ENCODE measurements at regions not wholly inside any gene's neighbourhood (a gene's known extent, or its start where the extent isn't known, plus 50 kb on each side); places are given as distances from the start of the nearest gene placed in this dataset.
"Not testable (repeated sequence)": the region's sequence is repeated elsewhere in the genome, so short reads cannot be mapped to it uniquely, and the experiment has no call there.

DNA sequence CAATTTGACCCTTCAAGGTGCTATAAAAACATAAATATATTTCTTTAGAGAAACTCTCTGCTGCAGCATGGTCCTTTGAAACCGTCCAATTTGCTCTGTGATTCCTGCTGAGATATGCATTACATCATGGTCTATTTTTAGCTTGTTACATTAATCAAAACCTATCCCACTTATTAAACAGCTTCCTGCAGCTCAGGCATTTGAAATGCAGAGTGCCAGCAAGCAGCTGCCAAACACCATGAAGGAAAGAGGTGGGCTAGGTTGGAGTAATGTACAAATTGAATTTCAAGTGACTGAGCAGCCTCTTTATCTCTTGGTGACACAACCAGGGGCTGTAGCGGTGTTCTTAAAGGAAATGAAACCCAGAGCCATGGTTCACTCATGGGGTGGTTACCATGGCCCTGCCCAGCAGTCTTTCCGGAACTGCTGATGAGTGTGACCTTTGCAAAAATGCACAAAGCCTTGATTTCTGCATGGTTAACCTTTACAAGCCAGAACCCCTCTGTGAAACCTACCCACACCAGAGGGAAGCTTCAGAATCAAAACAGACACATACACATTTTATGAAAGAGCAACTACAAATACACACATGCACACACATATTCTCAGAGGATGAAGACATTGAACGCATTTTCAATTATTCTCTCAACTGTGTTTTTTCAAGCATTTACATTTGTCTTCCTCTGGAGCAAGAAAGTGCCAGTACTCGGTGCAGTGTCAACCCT is 155.8 kb upstream of the ZNF608 start:
- no peak for DNase-seq

DNA sequence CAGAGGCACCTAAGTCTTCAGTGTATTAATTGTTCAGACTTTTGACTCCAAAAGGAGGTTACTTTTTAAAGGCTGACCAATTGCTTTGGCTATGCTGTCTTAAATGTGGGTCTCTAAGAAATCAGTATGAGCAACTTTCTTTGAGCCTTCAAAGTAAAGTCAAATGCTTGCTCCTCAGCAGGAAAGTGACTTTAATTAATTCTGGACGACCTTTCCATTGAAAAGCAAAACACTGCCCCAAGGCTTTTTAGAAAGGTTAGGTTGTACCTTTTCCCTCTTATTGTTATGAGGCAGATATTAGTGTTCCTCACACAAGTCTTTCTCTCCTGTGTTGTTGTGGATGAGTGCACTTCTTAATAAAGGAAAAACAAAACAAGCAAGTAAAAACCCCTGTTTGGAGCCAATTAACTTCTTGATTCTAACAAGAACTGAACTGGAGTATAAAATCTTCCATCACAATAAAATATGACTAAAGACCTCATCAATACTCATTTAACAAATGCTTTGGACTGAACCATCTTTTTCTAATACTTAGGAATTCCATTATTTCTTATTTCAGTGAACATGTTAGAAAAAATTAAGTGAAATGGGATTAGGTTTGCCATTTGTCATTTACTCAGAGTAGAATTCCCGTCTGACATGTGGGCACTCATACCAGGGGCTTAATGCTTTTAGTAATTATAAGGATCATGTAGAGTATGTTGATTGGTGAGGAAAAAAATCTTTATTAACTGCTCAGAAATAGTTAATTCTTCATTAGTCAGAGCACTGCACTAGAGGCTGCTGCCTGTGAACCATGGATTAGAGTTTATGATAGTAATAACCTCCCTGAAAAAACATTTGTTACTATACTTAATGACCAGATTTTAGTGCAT is 159.1 kb upstream of the ZNF608 start:
- DNase-seq: no peak

DNA sequence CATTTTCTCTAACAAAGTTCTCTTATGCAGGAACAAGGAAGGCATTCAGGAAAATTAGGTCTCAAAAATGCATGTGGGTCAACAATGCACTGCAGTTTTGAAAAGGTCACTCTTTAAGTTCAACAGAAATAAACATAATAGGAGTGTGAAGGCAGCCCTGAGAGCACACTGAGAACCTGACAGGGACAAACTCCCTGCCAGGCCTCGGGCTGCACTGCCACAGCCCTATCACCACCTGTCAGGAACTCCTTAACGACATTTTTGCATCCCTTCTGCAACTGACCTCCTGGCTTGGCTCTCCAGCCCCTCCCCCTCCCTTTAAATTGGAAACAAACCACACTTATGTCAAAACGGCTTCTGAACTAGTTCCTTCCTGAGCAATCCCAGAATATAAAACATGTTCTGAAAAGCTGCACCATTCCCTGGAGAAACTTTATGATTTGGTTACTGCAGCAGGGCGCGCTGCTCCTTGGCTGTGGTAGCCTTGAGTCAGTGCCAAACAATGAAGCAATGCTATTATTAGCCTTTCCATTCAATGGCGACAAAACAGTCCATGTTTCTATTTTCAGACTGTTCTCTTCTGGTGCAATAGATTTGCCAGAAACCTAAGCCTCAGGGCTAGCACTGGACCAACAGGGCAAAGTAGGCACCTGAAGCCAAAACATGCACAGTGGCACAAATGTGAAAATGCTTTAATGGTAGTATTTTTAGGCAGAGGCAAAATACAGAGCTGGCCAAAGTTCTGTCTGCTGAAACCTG is 160.1 kb upstream of the ZNF608 start:
- no peak for DNase-seq

DNA sequence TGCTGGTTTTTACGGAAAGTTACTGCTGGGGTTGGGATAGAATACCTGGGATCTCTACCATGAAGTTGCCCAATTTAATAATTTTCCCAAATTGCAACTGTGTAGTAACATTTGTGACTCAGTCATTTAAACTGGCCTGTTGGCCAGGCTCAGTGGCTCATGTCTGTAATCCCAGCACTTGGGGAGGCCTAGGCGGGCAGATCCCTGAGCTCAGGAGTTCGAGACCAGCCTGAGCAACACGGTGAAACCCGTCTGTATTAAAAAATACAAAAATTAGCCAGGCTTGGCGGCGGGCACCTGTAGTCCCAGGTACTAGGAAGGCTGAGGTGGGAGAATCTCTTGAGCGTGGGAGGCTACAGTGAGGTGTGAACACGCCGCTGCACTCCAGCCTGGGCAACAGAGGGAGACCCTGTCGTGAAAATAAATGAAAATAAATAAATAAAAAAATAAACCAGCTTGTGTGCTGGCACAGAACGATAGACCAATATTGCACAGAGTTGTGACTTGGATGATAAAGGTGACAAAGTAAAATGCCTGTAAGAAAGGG is 160.7 kb upstream of the ZNF608 start:
- no peak for DNase-seq

DNA sequence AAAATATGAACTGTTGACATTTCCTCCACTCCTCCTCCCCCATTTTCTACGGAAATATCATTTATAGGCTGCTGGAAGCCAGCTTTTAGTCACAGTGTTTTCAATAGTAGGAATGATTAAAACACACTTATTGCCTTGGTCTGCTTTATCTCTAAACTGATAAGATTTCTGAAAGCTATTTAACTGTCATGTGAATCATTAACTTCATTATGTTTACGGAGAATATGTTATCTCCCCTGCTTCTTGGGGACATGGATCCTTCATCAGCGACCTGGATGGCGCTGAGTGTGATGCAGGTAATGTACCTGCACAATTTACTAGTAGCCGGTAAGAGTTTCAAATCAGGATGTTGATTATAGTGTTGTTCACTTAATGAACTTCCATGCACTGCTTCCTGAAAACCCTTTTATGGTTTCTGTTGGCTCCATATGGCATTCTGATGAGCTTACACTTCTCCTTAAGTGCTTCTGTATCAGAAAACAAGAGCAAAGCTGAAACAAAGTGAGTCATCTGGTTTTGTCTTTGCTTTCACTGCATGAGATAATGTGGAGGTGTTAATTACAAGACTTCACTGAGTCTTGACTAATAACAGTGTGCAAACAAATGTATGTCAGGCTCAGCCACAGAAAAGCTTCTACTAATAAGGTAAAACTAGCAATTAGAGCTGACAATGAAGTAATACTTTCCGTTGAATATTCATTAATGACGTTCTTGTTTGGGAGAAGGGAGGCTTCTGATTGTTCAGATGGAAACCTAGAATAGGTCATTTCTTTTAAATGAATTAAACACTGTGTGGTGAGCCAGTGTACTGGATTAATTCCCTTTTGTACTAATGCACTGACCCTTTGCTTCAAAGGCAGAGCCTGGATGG is 162.4 kb upstream of the ZNF608 start:
- no peak for DNase-seq

DNA sequence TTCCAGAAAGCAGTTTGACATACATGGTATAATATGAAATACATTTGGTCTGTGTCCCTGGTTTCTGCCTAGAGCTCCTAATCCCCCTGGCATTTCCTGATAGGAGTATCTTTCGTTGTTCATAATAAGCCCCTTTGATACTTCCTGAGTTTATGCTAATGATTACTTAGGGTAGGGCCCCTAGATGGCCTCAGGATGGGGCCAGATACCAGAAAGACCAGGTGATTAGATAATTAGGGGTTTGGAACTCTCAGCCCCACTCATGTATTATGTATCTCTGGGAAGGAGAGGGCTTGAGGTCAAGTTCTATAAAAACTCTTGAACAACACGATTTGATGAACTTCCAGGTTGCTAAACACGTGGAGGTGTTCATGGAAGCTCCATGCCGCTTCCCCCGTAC is 163.3 kb upstream of the ZNF608 start:
- no peak for DNase-seq

DNA sequence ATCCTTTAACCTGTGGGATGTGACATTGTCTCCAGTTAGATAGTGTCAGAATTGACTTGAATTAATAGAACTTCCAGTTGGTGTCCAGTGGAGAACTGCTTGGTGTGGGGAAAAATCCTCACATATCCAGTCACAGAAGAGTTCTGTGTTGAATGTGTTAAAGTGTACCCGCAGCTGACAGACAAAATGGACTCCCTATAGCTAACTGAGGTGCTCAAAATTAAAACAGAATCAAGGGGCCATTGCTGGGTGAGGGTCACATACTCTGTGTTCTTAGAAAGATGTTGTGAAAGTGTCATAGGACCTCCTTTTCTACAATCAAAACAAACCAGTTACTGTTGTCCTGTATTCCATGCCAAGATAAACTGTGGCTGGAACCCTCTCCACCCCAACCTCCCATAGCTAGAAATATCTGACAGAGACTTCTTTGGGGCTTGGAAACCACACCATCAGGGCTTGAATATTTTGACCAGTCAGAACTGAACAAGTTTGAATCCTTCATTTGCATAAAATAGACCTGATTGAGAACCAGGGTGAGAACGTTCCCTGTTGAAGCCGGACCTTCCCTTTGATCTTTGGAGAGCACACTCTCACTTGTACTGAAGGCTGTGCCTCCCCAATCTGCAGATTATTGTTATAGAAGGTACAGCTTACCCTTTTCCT is 164.0 kb upstream of the ZNF608 start:
- no peak for DNase-seq

DNA sequence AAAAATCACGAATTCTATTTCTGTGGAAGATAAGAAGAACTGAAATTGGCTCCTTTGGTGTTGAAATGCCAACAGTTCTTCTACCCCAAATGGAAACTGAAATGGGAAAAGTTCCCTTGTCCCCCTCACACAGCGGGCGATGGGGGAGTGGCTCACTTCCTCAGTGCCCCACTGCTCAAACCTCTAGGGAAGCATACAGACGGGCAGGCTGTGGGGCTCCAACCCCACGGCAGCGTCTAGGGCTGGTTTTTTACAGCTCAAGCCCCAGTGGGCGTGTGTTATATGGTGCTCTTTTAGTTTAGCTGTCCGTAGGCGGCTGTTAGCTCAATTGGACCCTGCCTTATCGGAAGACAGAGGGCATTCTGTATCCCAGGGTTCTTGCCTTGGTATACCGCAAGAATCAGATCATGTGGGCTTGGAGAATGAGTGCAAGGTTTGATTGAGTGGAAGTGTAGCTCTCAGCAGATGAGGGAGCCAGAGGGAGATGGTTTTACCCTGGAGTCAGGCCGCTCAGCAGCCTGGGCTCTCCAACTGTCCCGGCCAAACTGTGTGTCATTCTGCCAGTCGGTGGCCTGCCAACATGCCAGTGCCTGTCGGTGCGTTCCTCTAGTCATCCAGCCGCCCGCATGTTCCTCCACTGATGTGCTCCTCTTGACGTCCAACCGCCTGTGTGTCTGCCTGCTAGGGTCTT is 166.3 kb upstream of the ZNF608 start:
- DNase-seq: no peak

DNA sequence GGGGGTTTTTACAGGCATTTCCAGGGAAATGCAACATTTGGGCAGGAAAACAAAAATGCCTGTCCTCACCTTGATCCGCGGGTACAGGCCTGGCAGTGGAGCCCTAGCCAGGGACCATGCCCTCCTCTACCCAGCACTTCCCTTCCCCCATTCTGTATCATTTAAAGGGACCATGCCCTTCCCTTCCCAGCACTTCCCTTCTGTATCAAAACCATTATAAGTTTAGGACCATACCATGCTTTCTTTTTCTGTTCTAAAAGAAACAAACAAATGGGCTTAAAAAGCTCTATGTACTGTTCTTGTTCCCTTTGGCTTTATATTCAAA is 166.9 kb upstream of the ZNF608 start:
- no peak for DNase-seq

DNA sequence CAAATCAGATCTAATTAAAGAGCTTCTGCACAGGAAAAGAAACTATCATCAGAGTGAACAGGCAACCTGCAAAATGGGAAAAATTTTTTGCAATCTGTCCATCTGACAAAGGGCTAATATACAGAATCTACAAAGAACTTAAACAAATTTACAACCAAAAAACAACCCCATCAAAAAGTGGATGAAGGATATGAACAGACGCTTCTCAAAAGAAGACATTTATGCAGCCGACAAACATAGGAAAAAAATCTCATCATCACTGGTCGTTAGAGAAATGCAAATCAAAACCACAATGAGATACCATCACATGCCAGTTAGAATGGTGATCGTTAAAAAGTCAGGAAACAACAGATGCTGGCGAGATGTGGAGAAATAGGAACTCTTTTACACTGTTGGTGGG is 169.9 kb upstream of the ZNF608 start:
- DNase-seq: not testable (repeated sequence)

DNA sequence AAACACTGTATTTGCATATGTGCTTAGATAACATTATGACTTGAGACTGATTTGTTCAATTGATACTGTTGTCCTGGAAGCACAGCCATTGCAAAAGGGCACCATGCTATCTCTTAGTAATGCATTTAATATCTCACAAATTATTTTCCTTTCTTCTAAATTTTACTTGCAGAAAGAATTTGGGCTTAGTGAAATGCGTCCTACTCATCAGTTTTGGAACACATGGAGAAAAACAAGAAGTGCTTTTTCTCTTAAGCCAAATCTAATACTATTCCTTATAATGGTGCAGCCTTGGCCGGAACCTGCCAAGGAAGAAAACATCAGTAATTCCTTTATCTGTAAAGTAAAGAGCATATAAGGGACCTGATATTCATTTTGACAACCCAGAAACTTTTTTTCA is 172.2 kb upstream of the ZNF608 start:
- DNase-seq: no peak

DNA sequence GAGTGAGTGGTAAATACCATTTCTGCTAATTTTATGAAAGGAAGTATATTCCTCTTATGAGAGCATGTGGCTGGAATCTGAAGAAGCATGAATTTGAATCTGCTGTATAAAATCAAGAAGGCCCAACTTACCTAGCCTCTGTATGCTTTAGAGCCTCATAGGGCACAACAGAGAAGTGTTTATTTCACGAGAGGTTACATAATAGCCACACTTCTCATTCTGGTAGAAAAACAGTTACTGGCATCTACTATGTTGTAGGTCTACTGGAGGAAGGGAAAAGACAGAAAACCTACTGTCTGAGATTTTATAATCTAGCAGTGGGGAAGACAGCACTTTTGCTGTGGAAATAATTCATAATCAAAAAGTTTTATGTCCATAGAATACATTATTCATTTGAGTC is 172.6 kb upstream of the ZNF608 start:
- no peak for DNase-seq

DNA sequence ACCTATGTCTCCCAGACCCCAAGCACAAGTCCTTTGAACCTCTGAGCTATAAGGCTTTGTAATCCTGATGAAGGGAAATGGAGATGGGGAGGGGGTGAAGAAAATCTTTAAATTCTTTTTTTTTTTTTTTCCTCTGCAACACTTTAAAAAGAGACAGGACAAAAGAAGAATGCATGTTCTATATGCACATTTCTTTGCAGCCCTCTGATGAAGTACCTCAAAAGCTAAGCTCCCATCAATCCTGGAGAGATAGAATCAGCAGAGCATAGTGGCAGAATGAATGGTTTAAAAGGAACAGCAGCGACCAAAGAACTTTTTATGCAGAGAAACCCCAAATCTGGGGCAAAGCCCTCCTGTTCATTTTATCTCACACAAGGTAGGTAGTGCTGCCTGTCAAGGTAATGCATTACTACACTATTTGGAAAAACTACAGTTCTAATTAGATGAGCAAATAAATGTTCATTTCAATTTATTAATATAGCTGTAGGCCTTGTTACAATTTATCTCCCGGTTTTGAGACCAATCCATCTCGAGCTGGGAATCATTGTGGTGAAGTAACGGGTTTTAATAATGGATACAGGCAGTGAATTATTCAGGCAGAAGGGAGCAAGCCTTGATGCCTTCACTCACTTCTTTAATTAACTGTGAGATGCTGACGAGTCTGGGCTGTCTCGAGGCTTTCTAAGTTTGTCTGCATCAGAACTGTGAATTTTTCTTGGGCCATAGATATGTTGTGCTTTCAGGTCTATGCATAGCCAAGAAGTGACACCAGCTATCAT is 173.5 kb upstream of the ZNF608 start:
- DNase-seq: no peak

DNA sequence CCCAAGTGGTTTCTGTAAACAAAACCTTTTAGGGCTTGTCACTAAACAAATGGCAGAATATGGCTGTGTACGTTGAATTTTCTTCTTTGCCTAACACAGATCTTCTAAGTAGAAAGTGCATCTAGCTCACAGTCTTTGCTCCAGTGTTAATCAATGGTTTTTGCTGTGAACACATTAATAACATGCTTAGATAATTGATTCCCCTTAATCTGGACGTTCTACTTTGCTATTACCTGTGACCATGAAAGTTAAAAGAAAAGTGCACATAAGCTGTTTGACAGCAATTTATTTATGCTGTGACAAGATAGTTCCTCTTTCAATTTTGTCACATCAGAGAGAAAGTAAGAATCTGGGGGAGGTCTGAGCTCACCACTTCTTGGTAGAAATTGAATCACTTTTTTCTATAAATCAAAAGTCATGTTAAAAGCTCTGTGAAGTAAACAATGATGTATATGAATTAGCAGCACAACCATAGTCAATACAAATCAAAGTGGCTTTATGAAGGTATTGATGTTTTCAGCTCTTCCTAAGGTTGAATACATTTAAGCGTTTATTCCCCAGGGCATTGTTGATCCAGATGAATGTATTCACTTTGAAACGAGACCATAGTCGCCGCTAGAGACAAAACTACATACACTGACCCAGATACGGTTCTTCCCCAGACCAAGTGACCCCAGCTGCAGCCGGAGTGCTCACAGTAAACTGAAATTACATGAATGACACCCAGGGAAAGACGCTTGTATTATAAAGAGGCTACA is 174.6 kb upstream of the ZNF608 start:
- DNase-seq: no peak

DNA sequence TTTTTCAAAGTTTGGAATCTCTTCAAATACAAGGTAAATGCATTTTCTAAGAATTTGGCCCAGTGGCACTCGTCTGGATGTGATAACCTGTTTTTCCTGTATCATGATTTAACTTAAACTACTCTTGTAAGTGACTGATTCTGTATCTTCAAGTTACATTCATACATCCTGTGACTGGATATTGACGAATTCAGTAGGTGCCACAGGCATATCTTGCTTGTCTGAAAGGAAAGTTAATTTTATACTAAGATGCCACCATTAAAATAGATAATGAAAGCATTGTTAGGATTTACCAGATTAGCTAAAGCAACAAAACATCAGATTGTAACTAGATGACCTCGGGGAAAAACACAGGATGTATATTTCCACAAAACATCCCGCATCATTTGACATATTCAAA is 175.3 kb upstream of the ZNF608 start:
- no peak for DNase-seq

DNA sequence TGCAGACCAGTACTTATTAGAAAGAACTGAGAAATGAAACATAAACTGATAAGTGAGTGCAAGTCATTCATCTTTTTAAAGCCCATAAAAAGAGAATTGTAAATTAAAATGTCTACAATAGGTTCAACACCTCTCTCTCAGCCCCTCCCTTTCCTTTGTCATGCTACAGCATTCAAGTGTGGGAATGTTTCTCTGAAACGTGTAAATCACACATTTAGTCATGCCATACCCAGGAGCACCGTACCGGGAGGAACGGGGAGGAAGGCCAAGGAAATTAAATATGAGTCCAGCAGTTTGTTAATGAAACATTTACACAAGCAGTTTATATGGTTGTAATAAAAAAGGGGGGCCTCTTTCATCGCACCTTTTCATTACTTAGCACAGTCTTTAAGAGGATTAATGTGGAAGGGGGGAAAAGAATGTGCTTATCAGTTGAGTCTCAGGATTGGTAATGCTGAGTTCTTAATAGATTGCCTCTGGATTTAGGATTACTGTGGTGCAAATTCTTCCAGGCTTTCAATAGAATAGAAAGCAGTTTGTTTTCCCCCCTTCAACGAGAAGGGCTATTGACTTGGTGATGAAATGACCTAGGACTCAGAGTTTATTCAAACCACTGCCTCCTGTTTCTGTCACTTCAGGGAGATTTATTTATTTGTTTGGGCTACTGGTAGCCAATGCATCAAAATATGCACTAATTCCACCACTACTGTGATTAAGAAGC is 176.0 kb upstream of the ZNF608 start:
- DNase-seq: no peak

DNA sequence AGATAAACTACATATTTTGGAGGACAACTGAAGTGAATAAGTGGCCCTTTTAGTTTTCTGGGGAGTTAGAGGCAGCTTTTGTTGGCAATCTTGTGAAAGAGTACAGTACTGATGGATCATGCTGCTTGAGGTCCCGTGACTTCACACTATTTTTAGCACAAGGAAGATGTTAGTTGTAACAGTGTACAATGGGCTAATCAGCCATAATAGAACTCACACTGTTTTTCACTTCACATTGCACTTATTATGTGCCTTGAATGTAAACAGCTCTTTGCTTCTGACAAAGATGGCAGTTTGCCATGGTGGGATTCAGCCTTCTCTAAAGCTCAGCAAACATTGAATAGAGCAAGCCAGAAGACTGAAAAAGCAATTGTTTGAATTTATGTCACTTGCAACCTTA is 176.7 kb upstream of the ZNF608 start:
- DNase-seq: no peak

DNA sequence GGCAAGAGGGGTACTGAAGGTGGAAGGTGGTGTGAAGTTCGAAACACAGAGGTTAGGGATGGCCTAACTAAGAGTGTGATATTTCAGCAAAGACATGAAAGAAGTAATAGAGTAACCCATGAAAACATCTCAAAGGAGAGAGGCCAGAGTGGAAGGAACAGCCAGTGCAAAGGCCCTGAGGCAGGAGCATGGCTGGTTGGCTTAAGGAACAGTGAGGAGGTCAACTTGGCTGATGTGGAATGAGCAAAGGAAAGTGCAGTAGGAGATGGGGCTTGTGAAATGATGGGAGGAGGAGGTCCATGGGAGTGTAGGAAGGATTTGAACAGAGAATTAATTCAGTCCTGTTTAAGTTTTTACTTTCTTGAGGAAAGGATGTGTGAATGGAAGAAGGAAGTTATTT is 178.3 kb upstream of the ZNF608 start:
- DNase-seq: no peak

DNA sequence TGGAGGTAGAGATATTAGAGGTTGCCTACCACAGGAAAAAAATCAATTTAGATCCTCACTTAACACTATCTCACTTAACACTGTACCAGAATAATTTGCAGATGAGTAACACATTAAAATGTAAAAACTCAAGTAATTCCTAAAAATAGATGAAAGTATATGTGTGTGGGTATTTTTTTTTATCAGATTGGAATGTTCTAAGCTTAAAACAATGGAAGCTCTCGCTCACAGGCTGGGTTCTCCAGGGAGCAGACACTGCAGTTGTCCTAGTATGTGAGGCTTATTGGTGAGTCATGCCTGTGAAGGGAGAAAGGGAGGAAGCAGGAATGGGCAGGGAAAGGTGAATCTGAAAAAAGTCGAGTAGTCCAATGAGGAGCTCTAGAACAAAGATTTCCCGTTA is 181.3 kb upstream of the ZNF608 start:
- DNase-seq: no peak

All from stimulated activated CD8-positive, alpha-beta memory T cell treated with anti-CD3 and anti-CD28 coated beads, Interleukin-4, amount 100 ng/mL, for 48 hours (primary cell).